Activated CD8-positive, alpha-beta memory T cell treated with anti-CD3 and anti-CD28 coated beads, Interleukin-2, amount 50 U/mL, for 48 hours (primary cell): ENCODE measurements at regions not wholly inside any gene's neighbourhood (a gene's known extent, or its start where the extent isn't known, plus 50 kb on each side); places are given as distances from the start of the nearest gene placed in this dataset.
"Not testable (repeated sequence)": the region's sequence is repeated elsewhere in the genome, so short reads cannot be mapped to it uniquely, and the experiment has no call there.

Source experiments
- DNase-seq: peaks from one replicate; pipeline ENCODE4 v3.0.0-alpha.2; 2020

- no peak for DNase-seq
Measured at GRCh38 chr1:79974659-79975058, 968.1 kb upstream of the ADGRL4 start.

GRCh38 chr1:79969886-79970285 lies 963.4 kb upstream of the ADGRL4 start:
- no peak for DNase-seq

GRCh38 chr1:79966438-79966837 lies 959.9 kb upstream of the ADGRL4 start:
- no peak for DNase-seq

- no peak for DNase-seq
Measured at GRCh38 chr1:79959635-79960034, 953.1 kb upstream of the ADGRL4 start.

- DNase-seq, result no peak
Measured at GRCh38 chr1:79955966-79956365, 949.4 kb upstream of the ADGRL4 start.

- DNase-seq, result no peak
Measured at GRCh38 chr1:79950511-79950910, 944.0 kb upstream of the ADGRL4 start.

GRCh38 chr1:79945391-79945790 lies 938.9 kb upstream of the ADGRL4 start:
- no peak for DNase-seq

- no peak for DNase-seq
Measured at GRCh38 chr1:79929356-79929755, 922.8 kb upstream of the ADGRL4 start.

- no peak for DNase-seq
Measured at GRCh38 chr1:79928901-79929300, 922.4 kb upstream of the ADGRL4 start.

- no peak for DNase-seq
Measured at GRCh38 chr1:79920960-79921669, 914.6 kb upstream of the ADGRL4 start.

GRCh38 chr1:79914896-79915295 lies 908.4 kb upstream of the ADGRL4 start:
- no peak for DNase-seq

GRCh38 chr1:79912813-79913212 lies 906.3 kb upstream of the ADGRL4 start:
- DNase-seq, result no peak

GRCh38 chr1:79903321-79903720 lies 896.8 kb upstream of the ADGRL4 start:
- DNase-seq, result no peak

GRCh38 chr1:79902418-79902817 lies 895.9 kb upstream of the ADGRL4 start:
- DNase-seq, result no peak

GRCh38 chr1:79899914-79900313 lies 893.4 kb upstream of the ADGRL4 start:
- no peak for DNase-seq

- no peak for DNase-seq
Measured at GRCh38 chr1:79896140-79896539, 889.6 kb upstream of the ADGRL4 start.

GRCh38 chr1:79895573-79895972 lies 889.0 kb upstream of the ADGRL4 start:
- no peak for DNase-seq

GRCh38 chr1:79894129-79894528 lies 887.6 kb upstream of the ADGRL4 start:
- not testable (repeated sequence) for DNase-seq

GRCh38 chr1:79887059-79887458 lies 880.5 kb upstream of the ADGRL4 start:
- no peak for DNase-seq

- no peak for DNase-seq
Measured at GRCh38 chr1:79885101-79885500, 878.6 kb upstream of the ADGRL4 start.

- no peak for DNase-seq
Measured at GRCh38 chr1:79877086-79877485, 870.6 kb upstream of the ADGRL4 start.

GRCh38 chr1:79875187-79875586 lies 868.7 kb upstream of the ADGRL4 start:
- DNase-seq, result no peak

GRCh38 chr1:79874289-79874688 lies 867.8 kb upstream of the ADGRL4 start:
- no peak for DNase-seq

GRCh38 chr1:79859212-79859948 lies 852.9 kb upstream of the ADGRL4 start:
- no peak for DNase-seq

- DNase-seq, result no peak
Measured at GRCh38 chr1:79852004-79852403, 845.5 kb upstream of the ADGRL4 start.
